A673 (cell line): ENCODE measurements at regions not wholly inside any gene's neighbourhood (a gene's known extent, or its start where the extent isn't known, plus 50 kb on each side); places are given as distances from the start of the nearest gene placed in this dataset.
"Not testable (repeated sequence)": the region's sequence is repeated elsewhere in the genome, so short reads cannot be mapped to it uniquely, and the experiment has no call there.

Experiments
- EZH2 ChIP-seq: fragments of 200-600 bp; sonication (generic); IDR thresholded peaks from 2 replicates; pipeline ENCODE4 v1.6.1; 2017; ENCODE audit warnings: borderline replicate concordance, low read depth, mild to moderate bottlenecking, mixed read lengths, antibody characterized with exemption, low read length; ENCODE audit not compliant: poor library complexity, severe bottlenecking
- TF ChIP-seq, protein P1 (sequence below): fragments of 300-800, 200-600 bp; sonication (generic); conservative IDR thresholded peaks from 2 replicates; pipeline ENCODE4 v1.5.1; 2017; ENCODE audit warnings: low read depth, mild to moderate bottlenecking, antibody characterized with exemption, low read length, moderate library complexity, mixed read lengths

DNA sequence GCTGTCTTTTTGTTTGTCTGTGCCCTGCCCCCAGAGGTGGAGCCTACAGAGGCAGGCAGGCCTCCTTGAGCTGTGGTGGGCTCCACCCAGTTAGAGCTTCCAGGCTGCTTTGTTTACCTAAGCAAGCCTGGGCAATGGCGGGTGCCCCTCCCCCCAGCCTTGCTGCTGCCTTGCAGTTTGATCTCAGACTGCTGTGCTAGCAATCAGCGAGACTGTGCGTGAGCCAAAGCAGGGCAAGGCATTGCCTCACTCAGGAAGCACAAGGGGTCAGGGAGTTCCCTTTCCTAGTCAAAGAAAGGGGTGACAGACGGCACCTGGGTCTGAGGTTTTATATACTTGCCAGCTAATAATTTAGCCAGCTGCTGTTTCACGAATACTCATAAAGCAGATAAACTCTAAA lies 852.0 kb upstream of the SLITRK6 start:
- not testable (repeated sequence) for TF ChIP-seq EZH2
- TF ChIP-seq, protein P1, sequence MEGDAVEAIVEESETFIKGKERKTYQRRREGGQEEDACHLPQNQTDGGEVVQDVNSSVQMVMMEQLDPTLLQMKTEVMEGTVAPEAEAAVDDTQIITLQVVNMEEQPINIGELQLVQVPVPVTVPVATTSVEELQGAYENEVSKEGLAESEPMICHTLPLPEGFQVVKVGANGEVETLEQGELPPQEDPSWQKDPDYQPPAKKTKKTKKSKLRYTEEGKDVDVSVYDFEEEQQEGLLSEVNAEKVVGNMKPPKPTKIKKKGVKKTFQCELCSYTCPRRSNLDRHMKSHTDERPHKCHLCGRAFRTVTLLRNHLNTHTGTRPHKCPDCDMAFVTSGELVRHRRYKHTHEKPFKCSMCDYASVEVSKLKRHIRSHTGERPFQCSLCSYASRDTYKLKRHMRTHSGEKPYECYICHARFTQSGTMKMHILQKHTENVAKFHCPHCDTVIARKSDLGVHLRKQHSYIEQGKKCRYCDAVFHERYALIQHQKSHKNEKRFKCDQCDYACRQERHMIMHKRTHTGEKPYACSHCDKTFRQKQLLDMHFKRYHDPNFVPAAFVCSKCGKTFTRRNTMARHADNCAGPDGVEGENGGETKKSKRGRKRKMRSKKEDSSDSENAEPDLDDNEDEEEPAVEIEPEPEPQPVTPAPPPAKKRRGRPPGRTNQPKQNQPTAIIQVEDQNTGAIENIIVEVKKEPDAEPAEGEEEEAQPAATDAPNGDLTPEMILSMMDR: not testable (repeated sequence)
